HFFc6 (cell line): ENCODE measurements at regions not wholly inside any gene's neighbourhood (a gene's known extent, or its start where the extent isn't known, plus 50 kb on each side); places are given as distances from the start of the nearest gene placed in this dataset.

Experiments used
- DNase-seq: peaks from one replicate; pipeline ENCODE4 v3.0.0-alpha.2; 2018
- H3K27ac Mint-ChIP-seq: 2 replicates; pipeline ENCODE4 v1.8.0; 2020; ENCODE audit warnings: mild to moderate bottlenecking, mixed read lengths
- H3K27me3 Mint-ChIP-seq: 2 replicates; pipeline ENCODE4 v1.8.0; 2021; ENCODE audit warnings: mild to moderate bottlenecking, moderate library complexity, mixed read lengths; ENCODE audit not compliant: insufficient read depth
- H3K36me3 Mint-ChIP-seq: 2 replicates; pipeline ENCODE4 v1.8.0; 2021; ENCODE audit warnings: low read depth, mixed read lengths
- H3K4me1 Mint-ChIP-seq: 2 replicates; pipeline ENCODE4 v1.8.0; 2020; ENCODE audit warnings: low read depth, mixed read lengths
- H3K4me3 Mint-ChIP-seq: 2 replicates; pipeline ENCODE4 v1.8.0; 2020; ENCODE audit warnings: mild to moderate bottlenecking, moderate library complexity, mixed read lengths
- H3K9me3 Mint-ChIP-seq: 2 replicates; pipeline ENCODE4 v1.8.0; 2020; ENCODE audit warnings: mild to moderate bottlenecking, mixed read lengths
- TF ChIP-seq, protein P1 (sequence below): fragments of 200-600 bp; sonication (generic); IDR thresholded peaks from 2 replicates; pipeline ENCODE4 v1.5.0; 2021; ENCODE audit warnings: antibody characterized with exemption, mild to moderate bottlenecking

DNA sequence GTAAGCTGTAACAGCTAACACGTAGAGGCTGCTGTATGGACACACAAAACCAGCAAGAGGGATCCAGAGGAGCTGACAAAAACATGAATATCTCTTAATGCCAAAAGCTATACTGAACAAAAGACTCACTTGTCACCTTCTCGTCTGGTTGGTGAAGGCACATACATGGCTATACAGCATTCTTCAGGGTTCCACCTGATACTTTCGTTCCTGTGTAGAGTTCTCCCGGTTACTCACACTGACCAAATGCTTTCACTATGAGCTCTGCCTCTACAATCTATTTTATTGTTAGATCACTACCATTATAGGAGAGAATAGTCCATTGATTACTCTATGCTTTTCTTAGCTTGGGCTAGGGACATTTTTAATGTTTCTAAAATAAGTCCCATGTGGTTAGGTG lies 193.1 kb downstream of the HNMT start:
- Mint-ChIP-seq H3K4me3 (no peak overlapping the region), H3K4me1 (no peaks in the 10 kb centered on the region), H3K36me3 (no peaks in the 10 kb centered on the region), H3K27me3 (peaks cover 2% of the 10 kb centered on the region; the same call in 1 of the 2 replicates), H3K27ac (no peak overlapping the region), H3K9me3 (no peaks in the 10 kb centered on the region; the same call in 1 of the 2 replicates)
- DNase-seq: no peak
- TF ChIP-seq, protein P1, sequence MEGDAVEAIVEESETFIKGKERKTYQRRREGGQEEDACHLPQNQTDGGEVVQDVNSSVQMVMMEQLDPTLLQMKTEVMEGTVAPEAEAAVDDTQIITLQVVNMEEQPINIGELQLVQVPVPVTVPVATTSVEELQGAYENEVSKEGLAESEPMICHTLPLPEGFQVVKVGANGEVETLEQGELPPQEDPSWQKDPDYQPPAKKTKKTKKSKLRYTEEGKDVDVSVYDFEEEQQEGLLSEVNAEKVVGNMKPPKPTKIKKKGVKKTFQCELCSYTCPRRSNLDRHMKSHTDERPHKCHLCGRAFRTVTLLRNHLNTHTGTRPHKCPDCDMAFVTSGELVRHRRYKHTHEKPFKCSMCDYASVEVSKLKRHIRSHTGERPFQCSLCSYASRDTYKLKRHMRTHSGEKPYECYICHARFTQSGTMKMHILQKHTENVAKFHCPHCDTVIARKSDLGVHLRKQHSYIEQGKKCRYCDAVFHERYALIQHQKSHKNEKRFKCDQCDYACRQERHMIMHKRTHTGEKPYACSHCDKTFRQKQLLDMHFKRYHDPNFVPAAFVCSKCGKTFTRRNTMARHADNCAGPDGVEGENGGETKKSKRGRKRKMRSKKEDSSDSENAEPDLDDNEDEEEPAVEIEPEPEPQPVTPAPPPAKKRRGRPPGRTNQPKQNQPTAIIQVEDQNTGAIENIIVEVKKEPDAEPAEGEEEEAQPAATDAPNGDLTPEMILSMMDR: no peak

DNA sequence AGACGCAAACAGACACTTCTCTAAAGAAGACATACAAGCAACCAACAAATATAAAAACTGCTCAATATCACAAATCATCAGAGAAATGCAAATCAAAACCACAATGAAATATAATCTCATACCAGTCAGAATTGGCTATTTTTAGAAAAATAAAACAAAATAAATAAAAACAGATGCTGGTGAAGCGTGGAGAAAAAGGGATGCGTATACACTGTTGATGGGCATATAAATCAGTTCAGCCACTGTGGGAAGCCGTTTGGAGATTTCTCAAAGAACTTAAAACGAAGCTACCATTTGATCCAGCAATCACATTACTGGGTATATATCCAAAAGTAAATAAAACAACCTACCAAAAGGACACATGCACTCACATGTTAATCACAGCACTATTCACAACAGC lies 206.2 kb downstream of the HNMT start:
- Mint-ChIP-seq H3K27ac (no peak overlapping the region), H3K36me3 (no peaks in the 10 kb centered on the region), H3K4me3 (no peak overlapping the region), H3K4me1 (no peaks in the 10 kb centered on the region), H3K9me3 (peaks cover 21% of the 10 kb centered on the region), H3K27me3 (no peaks in the 10 kb centered on the region; the same call in 1 of the 2 replicates)
- no peak for DNase-seq
- TF ChIP-seq, protein P1: no peak

DNA sequence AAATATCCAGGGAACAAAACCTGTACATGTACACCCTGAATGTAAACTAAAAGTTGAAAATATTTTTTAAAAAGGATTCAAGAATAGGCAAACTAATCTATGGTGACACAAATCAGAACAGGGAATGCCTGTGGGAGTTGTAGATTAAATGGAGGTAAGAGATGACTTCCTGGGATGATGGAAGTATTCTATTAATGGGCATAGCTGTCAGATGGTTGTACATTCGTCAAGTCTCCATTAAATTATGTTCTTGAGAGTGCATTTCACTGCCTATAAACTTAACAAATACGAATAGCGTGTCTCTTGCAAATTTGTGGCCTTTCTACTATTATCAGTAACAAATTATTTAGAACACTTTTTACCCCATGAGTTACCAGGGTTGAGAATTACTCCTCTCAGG lies 207.0 kb downstream of the HNMT start:
- peaks cover 13% of the 10 kb centered on the region; the same call in 1 of the 2 replicates for H3K9me3 Mint-ChIP-seq
- no peak overlapping the region for H3K27ac Mint-ChIP-seq
- no peak overlapping the region for H3K4me3 Mint-ChIP-seq
- H3K36me3 Mint-ChIP-seq: no peaks in the 10 kb centered on the region
- no peaks in the 10 kb centered on the region; the same call in 1 of the 2 replicates for H3K27me3 Mint-ChIP-seq
- TF ChIP-seq, protein P1: no peak
- no peaks in the 10 kb centered on the region for H3K4me1 Mint-ChIP-seq
- no peak for DNase-seq

DNA sequence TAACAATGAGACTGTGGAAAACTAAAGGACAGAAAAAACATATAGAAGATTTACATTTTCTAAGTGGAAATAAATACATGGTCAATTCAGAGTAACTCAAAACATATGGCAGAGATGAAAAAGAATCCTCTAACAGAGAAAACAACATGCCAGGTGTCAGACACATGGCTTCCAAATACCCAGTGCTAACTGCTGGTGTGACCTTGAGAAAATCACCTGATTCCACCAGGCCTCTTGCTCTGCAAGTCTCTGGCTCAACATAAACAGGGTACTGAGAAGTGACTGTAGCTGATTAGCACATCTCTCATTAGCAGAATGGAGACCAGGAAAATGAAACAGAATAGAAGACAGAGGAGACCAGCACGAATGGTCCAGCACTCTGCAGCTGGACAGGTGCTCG lies 210.8 kb downstream of the HNMT start:
- TF ChIP-seq, protein P1: no peak
- no peaks in the 10 kb centered on the region for H3K36me3 Mint-ChIP-seq
- H3K9me3 Mint-ChIP-seq: no peaks in the 10 kb centered on the region; the same call in 1 of the 2 replicates
- DNase-seq: no peak
- H3K4me1 Mint-ChIP-seq: no peaks in the 10 kb centered on the region
- no peaks in the 10 kb centered on the region; the same call in 1 of the 2 replicates for H3K27me3 Mint-ChIP-seq
- no peak overlapping the region for H3K4me3 Mint-ChIP-seq
- no peak overlapping the region for H3K27ac Mint-ChIP-seq

DNA sequence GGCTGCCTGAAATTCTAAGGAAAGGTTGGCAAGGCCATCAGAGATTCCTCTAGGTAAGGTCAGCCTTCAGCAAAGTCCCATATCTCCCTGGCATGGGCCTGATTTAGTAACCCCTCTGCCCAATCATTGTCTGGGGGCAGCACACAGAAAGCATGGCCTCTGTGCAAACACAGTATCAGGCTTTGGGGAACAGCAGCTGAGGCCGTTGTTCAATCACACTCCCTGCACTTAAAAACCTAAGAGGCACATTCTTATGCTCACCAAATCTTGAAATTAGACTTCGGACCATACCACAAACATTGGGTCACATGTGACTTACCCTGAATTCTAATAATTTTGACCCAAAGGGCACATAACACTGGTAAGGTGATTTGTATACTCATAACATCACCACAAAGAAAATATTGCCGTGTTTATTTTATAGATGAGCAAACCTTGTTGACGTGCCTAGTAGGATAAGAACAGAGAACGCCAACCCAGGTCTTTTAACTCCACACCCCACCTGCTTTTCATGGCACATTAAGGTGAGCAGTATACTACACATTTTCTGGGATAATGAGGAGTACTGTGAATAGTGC lies 212.7 kb downstream of the HNMT start:
- TF ChIP-seq, protein P1: no peak
- no peak overlapping the region for H3K27ac Mint-ChIP-seq
- no peak for DNase-seq
- no peaks in the 10 kb centered on the region; the same call in 1 of the 2 replicates for H3K9me3 Mint-ChIP-seq
- no peaks in the 10 kb centered on the region for H3K4me1 Mint-ChIP-seq
- H3K36me3 Mint-ChIP-seq: no peaks in the 10 kb centered on the region
- H3K27me3 Mint-ChIP-seq: no peaks in the 10 kb centered on the region; the same call in 1 of the 2 replicates
- no peak overlapping the region for H3K4me3 Mint-ChIP-seq
